B cell (primary cell): ENCODE measurements at regions not wholly inside any gene's neighbourhood (a gene's known extent, or its start where the extent isn't known, plus 50 kb on each side); places are given as distances from the start of the nearest gene placed in this dataset.

Experiments used
- ATAC-seq: fragments of 200-7000 bp; cut with Tn5 transposase; one replicate; pipeline ENCODE4 v1.10.0; 2021; ENCODE audit warnings: low read depth, mild to moderate bottlenecking, moderate number of reproducible peaks, moderate library complexity
- CTCF ChIA-PET: fragments of 350-600 bp; sonication (Branson Sonifier 250); formaldehyde crosslinking; loops from one replicate; lab custom pipeline; 2021; ENCODE audit warnings: antibody characterized with exemption, inconsistent platforms; lab: Charles Lee
- POLR2A ChIA-PET: fragments of 350-600 bp; sonication (Branson Sonifier 250); formaldehyde crosslinking; loops from one replicate; lab custom pipeline; 2021; ENCODE audit warnings: antibody characterized with exemption; lab: Charles Lee
- DNase-seq: peaks from one replicate; pipeline ENCODE4 v3.0.0; 2013
- H2AFZ ChIP-seq: 2 replicates; pipeline ENCODE4 v1.6.1; 2012; ENCODE audit warnings: mild to moderate bottlenecking, low read depth, low read length; ENCODE audit not compliant: insufficient read depth, poor library complexity, severe bottlenecking
- H3K27ac ChIP-seq, 2 donors: 1 replicate in 1 of 2; 2 replicates in 1 of 2; pipeline ENCODE4 v1.5.1; 2012 to 2013; ENCODE audit warnings: low read length in 2 of 2, mild to moderate bottlenecking in 2 of 2, moderate library complexity in 1 of 2
- H3K27me3 ChIP-seq, 4 experiments: fragments of 200-600 bp in 1 of 4; sonication (generic) in 1 of 4; replicated peaks in 1 of 4; 1 replicate in 2 of 4; 2 replicates in 2 of 4; pipeline versions ENCODE4 v1.6.1 to v1.7.0; 2013 to 2016; ENCODE audit warnings: low read length in 3 of 4, mild to moderate bottlenecking in 2 of 4, mixed read lengths in 1 of 4, moderate library complexity in 1 of 4; ENCODE audit not compliant: insufficient read depth in 4 of 4, control insufficient read depth in 3 of 4; ENCODE audit errors: control extremely low read depth in 1 of 4
- H3K36me3 ChIP-seq, 2 experiments: replicated peaks in 1 of 2; 1 replicate in 1 of 2; 2 replicates in 1 of 2; pipeline versions ENCODE4 v1.6.1 to v1.7.1; 2013; ENCODE audit warnings: low read length in 1 of 2; ENCODE audit not compliant: insufficient read depth in 2 of 2, control insufficient read depth in 1 of 2; ENCODE audit errors: control extremely low read depth in 1 of 2, extremely low read depth in 1 of 2
- H3K4me1 ChIP-seq, 2 donors: fragments of 200-600 bp in 1 of 2; sonication (generic) in 1 of 2; 1 replicate in 1 of 2; 2 replicates in 1 of 2; pipeline versions ENCODE4 v1.5.1 to v1.6.1; 2013 to 2017; ENCODE audit warnings: low read length in 2 of 2; ENCODE audit not compliant: control insufficient read depth in 2 of 2, insufficient read depth in 2 of 2
- H3K4me2 ChIP-seq: replicated peaks from 2 replicates; pipeline ENCODE3; 2012; ENCODE audit warnings: mild to moderate bottlenecking, low read depth, low read length; ENCODE audit not compliant: poor library complexity, severe bottlenecking
- H3K4me3 ChIP-seq, 5 experiments: fragments of 200-600 bp in 1 of 5; sonication (generic) in 1 of 5; 1 replicate in 3 of 5; 2 replicates in 2 of 5; pipeline versions ENCODE4 v1.5.1 to v1.7.0; 2011 to 2016; ENCODE audit warnings: low read length in 4 of 5, mild to moderate bottlenecking in 4 of 5, low read depth in 2 of 5, control low read depth in 1 of 5, moderate library complexity in 1 of 5; ENCODE audit not compliant: insufficient read depth in 1 of 5; ENCODE audit errors: control extremely low read depth in 1 of 5, extremely low read depth in 1 of 5
- H3K79me2 ChIP-seq: fragments of 200-600 bp; sonication (generic); one replicate; pipeline ENCODE4 v1.6.0; 2016; ENCODE audit warnings: low read length; ENCODE audit not compliant: control insufficient read depth, insufficient read depth
- H3K9ac ChIP-seq: fragments of 200-600 bp; sonication (generic); 2 replicates; pipeline ENCODE4 v1.6.1; 2017; ENCODE audit warnings: mild to moderate bottlenecking, low read length, moderate library complexity
- H3K9me3 ChIP-seq, 3 donors: one replicate each; pipeline versions ENCODE4 v1.6.1 to v1.7.1; 2013; ENCODE audit warnings: low read length in 2 of 3; ENCODE audit not compliant: control insufficient read depth in 2 of 3, insufficient read depth in 1 of 3; ENCODE audit errors: control extremely low read depth in 1 of 3
- H4K20me1 ChIP-seq: 2 replicates; pipeline ENCODE4 v1.6.0; 2012; ENCODE audit warnings: mild to moderate bottlenecking, low read length; ENCODE audit not compliant: insufficient read depth, control insufficient read depth, poor library complexity, severe bottlenecking
- H3K27ac Mint-ChIP-seq: one replicate; pipeline ENCODE4 v1.8.0; 2021; ENCODE audit warnings: mixed read lengths
- H3K27me3 Mint-ChIP-seq: one replicate; pipeline ENCODE4 v1.8.0; 2021; ENCODE audit warnings: mixed read lengths
- H3K4me1 Mint-ChIP-seq: one replicate; pipeline ENCODE4 v1.8.0; 2021; ENCODE audit warnings: mixed read lengths
- H3K4me3 Mint-ChIP-seq: one replicate; pipeline ENCODE4 v1.8.0; 2021; ENCODE audit warnings: mixed read lengths
- H3K9me3 Mint-ChIP-seq: one replicate; pipeline ENCODE4 v1.8.0; 2022; ENCODE audit warnings: mixed read lengths; ENCODE audit not compliant: insufficient read depth
- EZH2 ChIP-seq: IDR thresholded peaks from 2 replicates; pipeline ENCODE4 v1.6.1; 2012; ENCODE audit warnings: borderline replicate concordance, low read depth, mild to moderate bottlenecking, moderate library complexity, low read length; ENCODE audit not compliant: insufficient read depth, poor library complexity, severe bottlenecking
- WGBS: methylation state at CpG from one replicate; pipeline ENCODE4 v1.1.5; 2013; ENCODE audit warnings: missing lambda C conversion rate; ENCODE audit not compliant: insufficient coverage; 5-methylcytosine and 5-hydroxymethylcytosine counted together
- intact Hi-C: fragments of 100-400 bp; cut with micrococcal nuclease; formaldehyde crosslinking; loops from one replicate; pipeline ENCODE4 v1.10.0; 2022
- TF ChIP-seq, protein P1 (sequence below): fragments of 200-600 bp; IDR thresholded peaks from one replicate; pipeline ENCODE4 v1.8.0; 2022; ENCODE audit warnings: antibody characterized with exemption, mild to moderate bottlenecking

DNA sequence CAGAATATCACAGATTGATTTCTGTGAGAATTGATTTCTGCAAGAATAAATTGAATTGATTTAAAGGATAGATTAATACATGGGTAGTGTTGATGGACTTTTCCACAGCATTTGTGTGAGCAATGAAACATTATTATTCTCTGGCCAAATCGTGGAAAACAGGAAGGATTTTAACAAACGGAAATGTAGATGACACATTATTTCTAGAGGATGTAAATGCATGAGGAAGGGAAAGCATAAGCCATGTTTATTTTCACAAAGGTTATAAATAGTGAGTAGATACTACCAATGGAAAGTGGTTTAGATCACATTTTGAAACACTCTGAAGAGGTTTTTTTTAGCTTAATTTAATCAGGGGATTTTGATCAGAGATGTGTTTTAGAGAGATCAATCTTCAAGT, 1534.6 kb upstream of the MIR17HG start:
- Histone ChIP-seq H3K36me3 (no peaks in the 10 kb centered on the region), H3K9me3 (peaks cover 0 to under 1% (median 0%) of the 10 kb centered on the region in 3 donors), H2AFZ (no peak overlapping the region), H3K27me3 (no peaks in the 10 kb centered on the region), H3K9ac (no peak overlapping the region), H3K4me3 (no peak overlapping the region), H3K79me2 (no peaks in the 10 kb centered on the region), H3K27ac (no peak overlapping the region), H3K4me1 (no peaks in the 10 kb centered on the region), H4K20me1 (no peaks in the 10 kb centered on the region), H3K4me2 (no peak overlapping the region)
- WGBS, result 20% methylated on average over 1 of the region's 2 CpGs
- DNase-seq, result no peak
- H3K4me3 Mint-ChIP-seq, result no peak overlapping the region
- ATAC-seq, result no peak
- no peaks in the 10 kb centered on the region for H3K27me3 Mint-ChIP-seq
- ChIA-PET POLR2A (no interaction called here), CTCF (no interaction called here)
- intact Hi-C loops, result no loop called here
- TF ChIP-seq, protein P1, sequence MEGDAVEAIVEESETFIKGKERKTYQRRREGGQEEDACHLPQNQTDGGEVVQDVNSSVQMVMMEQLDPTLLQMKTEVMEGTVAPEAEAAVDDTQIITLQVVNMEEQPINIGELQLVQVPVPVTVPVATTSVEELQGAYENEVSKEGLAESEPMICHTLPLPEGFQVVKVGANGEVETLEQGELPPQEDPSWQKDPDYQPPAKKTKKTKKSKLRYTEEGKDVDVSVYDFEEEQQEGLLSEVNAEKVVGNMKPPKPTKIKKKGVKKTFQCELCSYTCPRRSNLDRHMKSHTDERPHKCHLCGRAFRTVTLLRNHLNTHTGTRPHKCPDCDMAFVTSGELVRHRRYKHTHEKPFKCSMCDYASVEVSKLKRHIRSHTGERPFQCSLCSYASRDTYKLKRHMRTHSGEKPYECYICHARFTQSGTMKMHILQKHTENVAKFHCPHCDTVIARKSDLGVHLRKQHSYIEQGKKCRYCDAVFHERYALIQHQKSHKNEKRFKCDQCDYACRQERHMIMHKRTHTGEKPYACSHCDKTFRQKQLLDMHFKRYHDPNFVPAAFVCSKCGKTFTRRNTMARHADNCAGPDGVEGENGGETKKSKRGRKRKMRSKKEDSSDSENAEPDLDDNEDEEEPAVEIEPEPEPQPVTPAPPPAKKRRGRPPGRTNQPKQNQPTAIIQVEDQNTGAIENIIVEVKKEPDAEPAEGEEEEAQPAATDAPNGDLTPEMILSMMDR, result no peak
- TF ChIP-seq EZH2, result no peak
- H3K4me1 Mint-ChIP-seq, result no peaks in the 10 kb centered on the region
- H3K9me3 Mint-ChIP-seq, result peaks cover 2% of the 10 kb centered on the region
- no peak overlapping the region for H3K27ac Mint-ChIP-seq

DNA sequence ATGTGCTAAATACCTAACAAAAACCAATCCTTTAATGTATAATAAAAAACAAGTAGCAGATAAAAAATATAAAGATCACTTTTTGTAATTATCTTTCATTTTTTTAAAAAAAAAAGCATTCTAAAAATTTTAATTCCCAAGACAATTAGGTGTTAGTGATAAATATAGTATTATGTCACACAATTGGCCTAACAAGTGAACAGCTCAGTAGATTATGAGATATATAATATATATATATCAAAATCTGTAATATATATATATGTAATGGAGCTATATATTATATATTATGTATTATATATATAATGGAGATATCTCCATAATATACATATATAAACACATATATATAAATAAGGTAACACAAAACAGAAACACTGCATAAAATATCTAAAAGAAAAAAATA, 1531.1 kb upstream of the MIR17HG start:
- Mint-ChIP-seq H3K4me1 (no peaks in the 10 kb centered on the region), H3K27me3 (no peaks in the 10 kb centered on the region), H3K4me3 (no peak overlapping the region), H3K9me3 (peaks cover 2% of the 10 kb centered on the region), H3K27ac (no peak overlapping the region)
- no peak overlapping the region for H3K27ac ChIP-seq
- no peak for DNase-seq
- no peaks in the 10 kb centered on the region for H3K27me3 ChIP-seq
- no peak overlapping the region for H3K9ac ChIP-seq
- no peaks in the 10 kb centered on the region for H3K79me2 ChIP-seq
- no peak for ATAC-seq
- CTCF ChIA-PET, result no interaction called here
- intact Hi-C loops, result no loop called here
- no peak overlapping the region for H2AFZ ChIP-seq
- H3K36me3 ChIP-seq, result no peaks in the 10 kb centered on the region
- TF ChIP-seq, protein P1, result no peak
- TF ChIP-seq EZH2, result no peak
- POLR2A ChIA-PET, result no interaction called here
- no peaks in the 10 kb centered on the region for H3K4me1 ChIP-seq
- peaks cover 0 to 4% (median 0%) of the 10 kb centered on the region in 3 donors for H3K9me3 ChIP-seq
- no peak overlapping the region for H3K4me3 ChIP-seq
- H4K20me1 ChIP-seq, result no peaks in the 10 kb centered on the region
- no peak overlapping the region for H3K4me2 ChIP-seq
